ENCODE measurements at regions not wholly inside any gene's neighbourhood (a gene's known extent, or its start where the extent isn't known, plus 50 kb on each side); places are given as distances from the start of the nearest gene placed in this dataset.

DNA sequence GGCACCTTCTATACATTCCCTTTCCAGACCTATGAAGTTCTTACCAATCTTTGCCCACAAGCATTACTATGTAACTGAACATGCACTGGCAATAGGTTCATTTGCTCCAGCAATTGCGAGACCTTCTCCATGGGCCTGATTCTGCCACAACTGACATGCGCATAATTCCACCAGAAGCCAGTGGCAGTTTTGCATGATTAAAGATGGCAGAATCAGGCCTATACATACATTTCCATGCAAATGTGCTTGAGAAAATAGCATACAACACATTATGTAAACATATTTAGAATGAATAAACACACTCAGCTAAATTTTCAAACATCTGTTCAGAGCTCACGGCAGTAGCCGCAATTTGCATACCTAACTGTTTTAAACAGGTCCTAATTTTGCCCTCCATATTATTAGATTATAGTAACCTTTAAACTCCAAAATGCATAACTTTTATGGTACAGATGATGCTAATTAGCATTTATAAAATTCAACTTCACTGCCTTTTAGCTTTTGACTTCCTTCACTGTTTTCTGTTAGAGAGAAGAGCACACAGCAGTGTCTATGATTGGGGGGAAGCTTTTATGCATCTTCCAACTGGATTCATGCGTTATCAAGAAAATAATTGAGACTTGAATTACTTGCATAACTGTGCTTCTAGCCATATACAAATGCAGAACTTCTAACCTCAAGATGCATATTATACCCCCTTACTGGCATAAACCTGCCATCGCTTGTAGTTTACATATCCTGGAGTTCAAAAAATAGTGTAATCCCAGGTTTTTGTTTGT, 155.3 kb upstream of the CDH19 start:
- TF ChIP-seq, protein P1, sequence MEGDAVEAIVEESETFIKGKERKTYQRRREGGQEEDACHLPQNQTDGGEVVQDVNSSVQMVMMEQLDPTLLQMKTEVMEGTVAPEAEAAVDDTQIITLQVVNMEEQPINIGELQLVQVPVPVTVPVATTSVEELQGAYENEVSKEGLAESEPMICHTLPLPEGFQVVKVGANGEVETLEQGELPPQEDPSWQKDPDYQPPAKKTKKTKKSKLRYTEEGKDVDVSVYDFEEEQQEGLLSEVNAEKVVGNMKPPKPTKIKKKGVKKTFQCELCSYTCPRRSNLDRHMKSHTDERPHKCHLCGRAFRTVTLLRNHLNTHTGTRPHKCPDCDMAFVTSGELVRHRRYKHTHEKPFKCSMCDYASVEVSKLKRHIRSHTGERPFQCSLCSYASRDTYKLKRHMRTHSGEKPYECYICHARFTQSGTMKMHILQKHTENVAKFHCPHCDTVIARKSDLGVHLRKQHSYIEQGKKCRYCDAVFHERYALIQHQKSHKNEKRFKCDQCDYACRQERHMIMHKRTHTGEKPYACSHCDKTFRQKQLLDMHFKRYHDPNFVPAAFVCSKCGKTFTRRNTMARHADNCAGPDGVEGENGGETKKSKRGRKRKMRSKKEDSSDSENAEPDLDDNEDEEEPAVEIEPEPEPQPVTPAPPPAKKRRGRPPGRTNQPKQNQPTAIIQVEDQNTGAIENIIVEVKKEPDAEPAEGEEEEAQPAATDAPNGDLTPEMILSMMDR (IDR thresholded peaks at IDR 0.05) = no peak
- no peaks in the 10 kb centered on the region for H3K36me3 ChIP-seq
- intact Hi-C loops (cut with DNase I) = no loop called here
- H3K27ac ChIP-seq = no peak overlapping the region
- H3K9me3 ChIP-seq = no peaks in the 10 kb centered on the region
- DNase-seq = no peak
- H3K4me1 ChIP-seq = no peaks in the 10 kb centered on the region
- no peaks in the 10 kb centered on the region for H3K27me3 ChIP-seq
- WGBS, 2 donors = 94 to 95% methylated on average over 6 of the region's 6 CpGs
- no peak for ATAC-seq
- no peak overlapping the region for H3K4me3 ChIP-seq

DNA sequence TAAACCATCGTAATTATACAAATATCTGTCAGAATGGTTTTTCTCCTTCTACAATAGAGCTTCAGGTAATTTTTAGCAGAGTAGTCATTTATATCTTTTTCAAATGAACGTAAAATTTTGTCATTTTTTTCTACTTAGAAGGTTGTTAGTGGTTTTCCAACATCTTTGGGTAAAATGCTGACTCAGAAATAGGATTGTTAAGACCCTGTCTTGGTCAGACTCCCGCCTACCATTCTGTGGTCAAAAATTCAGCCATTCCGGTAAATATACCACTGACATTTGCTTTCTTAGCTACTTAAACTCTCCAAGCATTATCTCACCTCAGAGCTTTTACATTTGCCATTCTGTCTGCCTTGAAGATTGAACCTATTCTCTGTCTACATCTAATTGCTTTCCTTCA, 154.1 kb upstream of the CDH19 start:
- Histone ChIP-seq H3K36me3 (no peaks in the 10 kb centered on the region), H3K9me3 (no peaks in the 10 kb centered on the region), H3K4me1 (no peaks in the 10 kb centered on the region), H3K27me3 (no peaks in the 10 kb centered on the region), H3K27ac (no peak overlapping the region), H3K4me3 (no peak overlapping the region)
- no peak for DNase-seq
- WGBS, 2 donors = 75 to 78% methylated on average over 4 of the region's 4 CpGs
- intact Hi-C loops (cut with DNase I) = no loop called here
- ATAC-seq = no peak
- TF ChIP-seq, protein P1 (IDR thresholded peaks at IDR 0.05) = no peak

DNA sequence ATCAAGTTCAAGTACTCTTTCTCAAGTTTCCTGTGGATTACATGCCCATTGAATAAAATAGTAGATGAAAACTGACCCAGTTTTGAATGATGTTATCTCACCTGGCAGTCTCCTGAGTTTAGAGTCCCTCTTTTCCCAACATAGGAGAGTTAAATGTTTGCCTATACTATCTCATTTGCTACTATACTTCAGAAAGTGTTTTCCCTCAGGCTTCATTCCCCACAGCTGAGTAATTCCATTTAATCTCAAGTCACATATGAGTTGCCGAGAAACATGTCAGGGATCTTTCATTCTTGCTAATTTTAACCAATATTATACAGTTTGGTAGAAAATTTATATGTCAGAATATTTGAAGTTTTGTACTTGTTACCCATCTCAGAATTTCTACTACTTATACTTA, 150.4 kb upstream of the CDH19 start:
- Histone ChIP-seq H3K4me1 (no peaks in the 10 kb centered on the region), H3K27ac (no peak overlapping the region), H3K9me3 (no peaks in the 10 kb centered on the region), H3K36me3 (no peaks in the 10 kb centered on the region), H3K4me3 (no peak overlapping the region), H3K27me3 (no peaks in the 10 kb centered on the region)
- DNase-seq = no peak
- 71 to 82% methylated on average over 1 of the region's 1 CpG for WGBS, 2 donors
- intact Hi-C loops (cut with DNase I) = no loop called here
- TF ChIP-seq, protein P1 (IDR thresholded peaks at IDR 0.05) = no peak
- ATAC-seq = no peak

DNA sequence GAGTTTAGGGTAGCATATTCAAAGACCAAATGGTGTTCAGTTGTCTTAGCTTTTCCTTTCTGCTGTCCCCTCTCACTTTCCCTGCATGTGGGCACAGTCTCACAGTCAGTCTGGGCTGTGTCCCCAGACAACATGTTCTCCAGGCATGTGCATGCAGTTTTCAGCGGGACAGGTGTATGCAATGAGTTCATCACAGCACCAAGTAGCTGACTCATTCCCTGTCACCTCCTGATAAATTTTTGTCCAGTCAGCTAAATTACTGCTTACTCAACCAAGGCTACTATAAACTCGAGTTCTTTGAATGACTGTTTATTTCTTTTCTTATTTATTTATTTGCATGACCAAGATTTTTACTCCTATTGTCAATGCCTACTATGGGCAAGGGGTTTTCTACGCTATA, 148.8 kb upstream of the CDH19 start:
- Histone ChIP-seq H3K27me3 (no peaks in the 10 kb centered on the region), H3K4me3 (no peak overlapping the region), H3K4me1 (no peaks in the 10 kb centered on the region), H3K36me3 (no peaks in the 10 kb centered on the region), H3K9me3 (no peaks in the 10 kb centered on the region), H3K27ac (no peak overlapping the region)
- 81 to 84% methylated on average over 3 of the region's 3 CpGs for WGBS, 2 donors
- no peak for ATAC-seq
- intact Hi-C loops (cut with DNase I) = no loop called here
- TF ChIP-seq, protein P1 (IDR thresholded peaks at IDR 0.05) = no peak
- DNase-seq = no peak

Data from heart right ventricle (tissue), 16 donors.